Upper lobe of left lung (tissue), 6 donors: ENCODE measurements at regions not wholly inside any gene's neighbourhood (a gene's known extent, or its start where the extent isn't known, plus 50 kb on each side); places are given as distances from the start of the nearest gene placed in this dataset.

Source experiments
- ATAC-seq, 2 donors: fragments of 200-7000 bp; cut with Tn5 transposase; one replicate each; pipeline ENCODE4 v1.9.1; 2022; ENCODE audit warnings: mild to moderate bottlenecking in 2 of 2, moderate library complexity in 2 of 2; ENCODE audit not compliant: low FRiP score in 2 of 2
- DNase-seq, 2 donors: peaks; one replicate each; pipeline ENCODE4 v3.0.0-alpha.2; 2019 to 2020
- H3K27ac ChIP-seq, 4 donors: fragments of 200-600 bp; sonication (generic); one replicate each; pipeline ENCODE4 v1.5.1; 2016 to 2019
- H3K27me3 ChIP-seq, 4 donors: fragments of 200-600 bp; sonication (generic); one replicate each; pipeline ENCODE4 v1.5.1; 2017 to 2019
- H3K36me3 ChIP-seq, 4 donors: fragments of 200-600 bp; sonication (generic); one replicate each; pipeline ENCODE4 v1.5.1; 2016 to 2019
- H3K4me1 ChIP-seq, 4 donors: fragments of 200-600 bp; sonication (generic); one replicate each; pipeline ENCODE4 v1.5.1; 2018 to 2019
- H3K4me3 ChIP-seq, 4 donors: fragments of 200-600 bp; sonication (generic); one replicate each; pipeline ENCODE4 v1.5.1; 2017 to 2019; ENCODE audit warnings: mild to moderate bottlenecking in 2 of 4, moderate library complexity in 1 of 4
- H3K9me3 ChIP-seq, 4 donors: fragments of 200-600 bp; sonication (generic); one replicate each; pipeline ENCODE4 v1.5.1; 2018 to 2019
- CTCF ChIP-seq, 6 experiments: fragments of 450-650 bp in 4 of 6; fragments of 200-600 bp in 2 of 6; sonication (generic) in 2 of 6; IDR thresholded peaks; one replicate each; pipeline ENCODE4 v1.5.1; 2016 to 2019; ENCODE audit warnings: antibody characterized with exemption in 6 of 6
- EP300 ChIP-seq, 4 donors: sonication (generic); formaldehyde crosslinking; IDR thresholded peaks; one replicate each; pipeline ENCODE4 v1.5.1; 2017; ENCODE audit warnings: antibody characterized with exemption in 4 of 4, control low read depth in 2 of 4
- POLR2A ChIP-seq, 4 donors: fragments of 450-650 bp; IDR thresholded peaks; one replicate each; pipeline ENCODE4 v1.5.1; 2016 to 2017; ENCODE audit warnings: antibody characterized with exemption in 4 of 4, mild to moderate bottlenecking in 2 of 4
- POLR2AphosphoS5 ChIP-seq, 2 donors: sonication (generic); formaldehyde crosslinking; IDR thresholded peaks; one replicate each; pipeline ENCODE4 v1.5.1; 2017; ENCODE audit warnings: antibody characterized with exemption in 2 of 2
- WGBS, 2 donors: methylation state at CpG; one replicate each; pipeline ENCODE4 v1.1.5; 2017 to 2018; 5-methylcytosine and 5-hydroxymethylcytosine counted together
- donor health status: DM: no; HTN: no; CAD: no; lungs with moderate emphysema.
- donor health status: DM: no; HTN: yes; CAD: no; lungs with severe emphysema.

- Histone ChIP-seq H3K36me3 (no peaks in the 10 kb centered on the region), H3K27ac (no peak overlapping the region), H3K27me3 (no peaks in the 10 kb centered on the region), H3K4me1 (no peaks in the 10 kb centered on the region), H3K9me3 (no peaks in the 10 kb centered on the region), H3K4me3 (no peak overlapping the region)
- ATAC-seq = no peak
- DNase-seq = peak in 1 of 2 donors; percentile 57
- 80 to 88% methylated on average over 17 of the region's 32 CpGs for WGBS, 2 donors
- TF ChIP-seq EP300 (IDR thresholded peaks at IDR 0.05) = no peak
- no peak for TF ChIP-seq POLR2A (IDR thresholded peaks at IDR 0.05)
- no peak for TF ChIP-seq CTCF (IDR thresholded peaks at IDR 0.05)
- TF ChIP-seq POLR2AphosphoS5 (IDR thresholded peaks at IDR 0.05) = no peak
These were observed 1275.2 kb upstream of the CNTN5 start for GRCh38 chr11:97745515-97746050.

DNA sequence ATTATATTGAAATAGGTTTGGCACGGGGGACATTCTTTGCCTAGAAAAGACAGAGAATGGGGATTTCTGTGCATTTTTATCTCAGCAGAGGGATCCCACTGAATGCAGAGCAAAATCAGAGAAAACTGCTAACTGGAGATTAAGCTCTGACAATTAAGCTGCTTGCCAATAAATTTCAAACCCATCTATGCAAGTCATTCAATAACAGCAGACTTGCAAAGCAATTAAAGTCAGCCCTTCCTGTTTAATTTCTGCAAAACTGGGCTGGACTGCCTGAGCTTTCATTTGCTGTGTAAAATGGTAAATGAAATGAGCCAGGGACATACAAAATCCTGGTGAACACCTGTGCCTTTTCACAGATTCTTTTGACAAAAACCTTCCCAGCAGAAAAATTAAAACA lies 1273.9 kb upstream of the CNTN5 start:
- no peak overlapping the region for H3K4me3 ChIP-seq
- H3K27me3 ChIP-seq = no peaks in the 10 kb centered on the region
- 36 to 40% methylated on average over 1 of the region's 1 CpG for WGBS, 2 donors
- H3K4me1 ChIP-seq = no peaks in the 10 kb centered on the region
- no peak for TF ChIP-seq CTCF (IDR thresholded peaks at IDR 0.05)
- no peak for TF ChIP-seq EP300 (IDR thresholded peaks at IDR 0.05)
- TF ChIP-seq POLR2A (IDR thresholded peaks at IDR 0.05) = no peak
- no peak for TF ChIP-seq POLR2AphosphoS5 (IDR thresholded peaks at IDR 0.05)
- DNase-seq (no peak), ATAC-seq (no peak)
- H3K9me3 ChIP-seq = peaks cover 0 to 2% (median 0%) of the 10 kb centered on the region in 4 donors
- H3K36me3 ChIP-seq = no peaks in the 10 kb centered on the region
- no peak overlapping the region for H3K27ac ChIP-seq

DNA sequence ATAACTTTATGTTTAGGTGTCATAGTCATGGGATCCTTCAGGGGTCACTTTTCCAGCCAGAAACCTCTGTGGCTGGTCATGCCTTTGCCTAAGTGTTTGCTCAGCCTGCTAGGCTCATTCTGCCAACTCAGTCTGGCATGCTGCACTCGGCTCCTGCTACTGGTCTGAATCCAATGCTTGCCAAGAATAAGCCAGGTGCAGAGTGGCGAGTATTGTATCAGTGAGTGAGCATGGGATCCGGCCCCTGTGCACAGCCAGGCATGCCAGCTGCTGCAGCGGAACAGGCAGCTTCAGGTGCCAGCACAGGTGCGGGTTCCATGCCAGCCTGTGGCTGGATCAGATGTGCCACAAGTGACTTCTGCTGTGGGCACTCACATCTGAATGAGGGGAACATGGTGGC lies 1269.3 kb upstream of the CNTN5 start:
- Histone ChIP-seq H3K9me3 (peaks cover 0 to 10% (median 0%) of the 10 kb centered on the region in 4 donors), H3K4me3 (no peak overlapping the region), H3K36me3 (no peaks in the 10 kb centered on the region), H3K4me1 (no peaks in the 10 kb centered on the region), H3K27me3 (no peaks in the 10 kb centered on the region), H3K27ac (no peak overlapping the region)
- ATAC-seq (peak; percentile 21 to 49), DNase-seq (peak in 1 of 2 donors; percentile 27)
- WGBS, 2 donors = 80 to 82% methylated on average over 5 of the region's 5 CpGs
- TF ChIP-seq POLR2AphosphoS5 (IDR thresholded peaks at IDR 0.05) (no peak), EP300 (IDR thresholded peaks at IDR 0.05) (no peak), CTCF (IDR thresholded peaks at IDR 0.05) (no peak), POLR2A (IDR thresholded peaks at IDR 0.05) (no peak)

DNA sequence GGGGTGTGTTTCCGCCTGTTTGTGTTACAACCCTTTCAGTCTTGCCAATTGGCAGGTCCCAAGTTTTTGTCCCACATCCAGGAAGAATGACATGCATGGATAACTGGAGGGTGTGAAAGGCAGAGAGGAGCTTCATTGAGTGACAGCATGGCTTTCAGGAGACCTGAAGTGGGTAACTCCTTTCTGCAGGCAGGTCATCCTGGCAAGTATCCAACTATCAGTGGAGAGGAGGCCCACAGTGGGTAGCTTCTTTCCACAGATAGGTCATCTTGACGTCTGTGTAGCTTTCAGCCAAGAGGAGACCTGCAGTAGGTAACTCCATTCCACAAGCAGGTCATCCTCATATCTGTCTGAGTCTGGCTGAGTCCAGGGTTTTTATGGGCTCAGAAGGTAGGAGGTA lies 1268.8 kb upstream of the CNTN5 start:
- no peak for ATAC-seq
- H3K27ac ChIP-seq = no peak overlapping the region
- TF ChIP-seq EP300 (IDR thresholded peaks at IDR 0.05) (no peak), CTCF (IDR thresholded peaks at IDR 0.05) (no peak), POLR2AphosphoS5 (IDR thresholded peaks at IDR 0.05) (no peak), POLR2A (IDR thresholded peaks at IDR 0.05) (no peak)
- H3K4me1 ChIP-seq = no peaks in the 10 kb centered on the region
- DNase-seq = no peak
- H3K9me3 ChIP-seq = peaks cover 0 to 10% (median 0%) of the 10 kb centered on the region in 4 donors
- no peak overlapping the region for H3K4me3 ChIP-seq
- 65 to 91% methylated on average over 2 of the region's 2 CpGs for WGBS, 2 donors
- H3K27me3 ChIP-seq = no peaks in the 10 kb centered on the region
- no peaks in the 10 kb centered on the region for H3K36me3 ChIP-seq

DNA sequence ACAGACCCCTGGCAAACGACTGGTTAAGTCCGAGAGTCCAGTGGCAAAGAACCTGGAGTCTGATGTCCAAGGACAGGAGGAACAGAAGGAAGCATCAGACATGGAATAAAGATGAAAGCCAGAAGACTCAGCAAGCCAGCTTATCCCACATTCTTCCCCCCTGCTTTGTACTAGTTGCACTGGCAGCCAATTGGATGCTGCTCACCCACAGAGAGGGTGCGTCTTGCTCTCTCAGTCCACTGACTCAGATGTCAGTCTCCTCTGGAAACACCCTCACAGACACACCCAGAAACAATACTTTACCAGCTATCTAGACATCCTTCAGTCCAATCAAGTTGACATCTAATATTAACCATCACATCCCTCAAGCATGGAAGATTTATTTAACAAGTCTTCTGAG lies 1265.8 kb upstream of the CNTN5 start:
- no peak overlapping the region for H3K4me3 ChIP-seq
- ATAC-seq (no peak), DNase-seq (no peak)
- WGBS, 2 donors = 67 to 72% methylated on average over 3 of the region's 3 CpGs
- TF ChIP-seq POLR2AphosphoS5 (IDR thresholded peaks at IDR 0.05) (no peak), EP300 (IDR thresholded peaks at IDR 0.05) (no peak), POLR2A (IDR thresholded peaks at IDR 0.05) (no peak), CTCF (IDR thresholded peaks at IDR 0.05) (no peak)
- H3K27ac ChIP-seq = no peak overlapping the region
- H3K4me1 ChIP-seq = no peaks in the 10 kb centered on the region
- no peaks in the 10 kb centered on the region for H3K27me3 ChIP-seq
- peaks cover 0 to 10% (median 0%) of the 10 kb centered on the region in 4 donors for H3K9me3 ChIP-seq
- H3K36me3 ChIP-seq = no peaks in the 10 kb centered on the region
